ENCODE measurements at regions not wholly inside any gene's neighbourhood (a gene's known extent, or its start where the extent isn't known, plus 50 kb on each side); places are given as distances from the start of the nearest gene placed in this dataset.
"Not testable (repeated sequence)": the region's sequence is repeated elsewhere in the genome, so short reads cannot be mapped to it uniquely, and the experiment has no call there.

- Histone ChIP-seq H3K4me3 (ENCODE audit: control insufficient read depth in 1 of 7, extremely low read depth in 1 of 7, insufficient read depth in 4 of 7, low read depth in 2 of 7, low read length in 6 of 7) (no peak overlapping the region), H3K9me3 (ENCODE audit: control extremely low read depth in 1 of 5, control insufficient read depth in 4 of 5, insufficient read depth in 2 of 5, low read depth in 1 of 5, low read length in 4 of 5) (no peaks in the 10 kb centered on the region), H3K4me1 (ENCODE audit: control extremely low read depth in 1 of 4, control insufficient read depth in 4 of 4, insufficient read depth in 4 of 4, low read length in 3 of 4) (no peaks in the 10 kb centered on the region), H3K36me3 (ENCODE audit: control insufficient read depth in 4 of 4, insufficient read depth in 4 of 4, low read length in 3 of 4) (no peaks in the 10 kb centered on the region), H3K27ac (ENCODE audit: insufficient read depth in 1 of 2, low read depth in 1 of 2, low read length in 2 of 2, poor library complexity in 1 of 2, severe bottlenecking in 2 of 2) (no peak overlapping the region), H3K27me3 (replicated peaks in 2 of 5; ENCODE audit: control insufficient read depth in 4 of 5, insufficient read depth in 5 of 5, low read length in 4 of 5) (no peaks in the 10 kb centered on the region)
- ChIA-PET POLR2A (no interaction called here), CTCF (no interaction called here)
- no peak for DNase-seq
- WGBS (ENCODE audit: insufficient coverage): 100% methylated on average over 2 of the region's 2 CpGs
Measured at GRCh38 chr3:4077950-4078349, 225.2 kb upstream of the SETMAR start.

GRCh38 chr3:4078903-4079302 is 224.3 kb upstream of the SETMAR start:
- POLR2A ChIA-PET: no interaction called here
- H3K27me3 ChIP-seq (replicated peaks in 2 of 5; ENCODE audit: control insufficient read depth in 4 of 5, insufficient read depth in 5 of 5, low read length in 4 of 5): no peaks in the 10 kb centered on the region
- no peak for DNase-seq
- no peaks in the 10 kb centered on the region for H3K9me3 ChIP-seq (ENCODE audit: control extremely low read depth in 1 of 5, control insufficient read depth in 4 of 5, insufficient read depth in 2 of 5, low read depth in 1 of 5, low read length in 4 of 5)
- no peak overlapping the region for H3K27ac ChIP-seq (ENCODE audit: insufficient read depth in 1 of 2, low read depth in 1 of 2, low read length in 2 of 2, poor library complexity in 1 of 2, severe bottlenecking in 2 of 2)
- H3K4me3 ChIP-seq (ENCODE audit: control insufficient read depth in 1 of 7, extremely low read depth in 1 of 7, insufficient read depth in 4 of 7, low read depth in 2 of 7, low read length in 6 of 7): no peak overlapping the region
- 98% methylated on average over 5 of the region's 8 CpGs for WGBS (ENCODE audit: insufficient coverage)
- H3K4me1 ChIP-seq (ENCODE audit: control extremely low read depth in 1 of 4, control insufficient read depth in 4 of 4, insufficient read depth in 4 of 4, low read length in 3 of 4): no peaks in the 10 kb centered on the region
- H3K36me3 ChIP-seq (ENCODE audit: control insufficient read depth in 4 of 4, insufficient read depth in 4 of 4, low read length in 3 of 4): no peaks in the 10 kb centered on the region
- CTCF ChIA-PET: no interaction called here

GRCh38 chr3:4079339-4080195 is 223.6 kb upstream of the SETMAR start:
- no peak overlapping the region for H3K4me3 ChIP-seq (ENCODE audit: control insufficient read depth in 1 of 7, extremely low read depth in 1 of 7, insufficient read depth in 4 of 7, low read depth in 2 of 7, low read length in 6 of 7)
- POLR2A ChIA-PET: no interaction called here
- WGBS (ENCODE audit: insufficient coverage): 94% methylated on average over 2 of the region's 6 CpGs
- CTCF ChIA-PET: interaction anchor here (1.1 kb wide), 1 partner anchor 27 kb away, joined by 4 read pairs; no protein-coding TSS in a partner anchor
- no peak overlapping the region for H3K27ac ChIP-seq (ENCODE audit: insufficient read depth in 1 of 2, low read depth in 1 of 2, low read length in 2 of 2, poor library complexity in 1 of 2, severe bottlenecking in 2 of 2)
- H3K27me3 ChIP-seq (replicated peaks in 2 of 5; ENCODE audit: control insufficient read depth in 4 of 5, insufficient read depth in 5 of 5, low read length in 4 of 5): no peaks in the 10 kb centered on the region
- H3K4me1 ChIP-seq (ENCODE audit: control extremely low read depth in 1 of 4, control insufficient read depth in 4 of 4, insufficient read depth in 4 of 4, low read length in 3 of 4): no peaks in the 10 kb centered on the region
- H3K36me3 ChIP-seq (ENCODE audit: control insufficient read depth in 4 of 4, insufficient read depth in 4 of 4, low read length in 3 of 4): no peaks in the 10 kb centered on the region
- no peak for DNase-seq
- H3K9me3 ChIP-seq (ENCODE audit: control extremely low read depth in 1 of 5, control insufficient read depth in 4 of 5, insufficient read depth in 2 of 5, low read depth in 1 of 5, low read length in 4 of 5): no peaks in the 10 kb centered on the region

- POLR2A ChIA-PET: interaction anchor here (0.6 kb wide), 1 partner anchor 1072 kb away, joined by 3 read pairs; no protein-coding TSS in a partner anchor
- H3K4me3 ChIP-seq (ENCODE audit: control insufficient read depth in 1 of 7, extremely low read depth in 1 of 7, insufficient read depth in 4 of 7, low read depth in 2 of 7, low read length in 6 of 7): no peak overlapping the region
- H3K4me1 ChIP-seq (ENCODE audit: control extremely low read depth in 1 of 4, control insufficient read depth in 4 of 4, insufficient read depth in 4 of 4, low read length in 3 of 4): no peaks in the 10 kb centered on the region
- no peaks in the 10 kb centered on the region for H3K9me3 ChIP-seq (ENCODE audit: control extremely low read depth in 1 of 5, control insufficient read depth in 4 of 5, insufficient read depth in 2 of 5, low read depth in 1 of 5, low read length in 4 of 5)
- no peak overlapping the region for H3K27ac ChIP-seq (ENCODE audit: insufficient read depth in 1 of 2, low read depth in 1 of 2, low read length in 2 of 2, poor library complexity in 1 of 2, severe bottlenecking in 2 of 2)
- no peaks in the 10 kb centered on the region for H3K27me3 ChIP-seq (replicated peaks in 2 of 5; ENCODE audit: control insufficient read depth in 4 of 5, insufficient read depth in 5 of 5, low read length in 4 of 5)
- no peaks in the 10 kb centered on the region for H3K36me3 ChIP-seq (ENCODE audit: control insufficient read depth in 4 of 4, insufficient read depth in 4 of 4, low read length in 3 of 4)
- no peak for DNase-seq
- CTCF ChIA-PET: no interaction called here
- 94% methylated on average over 5 of the region's 9 CpGs for WGBS (ENCODE audit: insufficient coverage)
Measured at GRCh38 chr3:4083225-4084015, 219.7 kb upstream of the SETMAR start.

- ChIA-PET POLR2A (interaction anchor here (0.6 kb wide), 1 partner anchor 1073 kb away, joined by 3 read pairs; no protein-coding TSS in a partner anchor), CTCF (no interaction called here)
- H3K4me1 ChIP-seq (ENCODE audit: control extremely low read depth in 1 of 4, control insufficient read depth in 4 of 4, insufficient read depth in 4 of 4, low read length in 3 of 4): no peaks in the 10 kb centered on the region
- no peak overlapping the region for H3K4me3 ChIP-seq (ENCODE audit: control insufficient read depth in 1 of 7, extremely low read depth in 1 of 7, insufficient read depth in 4 of 7, low read depth in 2 of 7, low read length in 6 of 7)
- H3K27me3 ChIP-seq (replicated peaks in 2 of 5; ENCODE audit: control insufficient read depth in 4 of 5, insufficient read depth in 5 of 5, low read length in 4 of 5): no peaks in the 10 kb centered on the region
- no peak overlapping the region for H3K27ac ChIP-seq (ENCODE audit: insufficient read depth in 1 of 2, low read depth in 1 of 2, low read length in 2 of 2, poor library complexity in 1 of 2, severe bottlenecking in 2 of 2)
- H3K9me3 ChIP-seq (ENCODE audit: control extremely low read depth in 1 of 5, control insufficient read depth in 4 of 5, insufficient read depth in 2 of 5, low read depth in 1 of 5, low read length in 4 of 5): no peaks in the 10 kb centered on the region
- no peak for DNase-seq
- no peaks in the 10 kb centered on the region for H3K36me3 ChIP-seq (ENCODE audit: control insufficient read depth in 4 of 4, insufficient read depth in 4 of 4, low read length in 3 of 4)
Measured at GRCh38 chr3:4084271-4084670, 218.9 kb upstream of the SETMAR start.

GRCh38 chr3:4086662-4087061 is 216.5 kb upstream of the SETMAR start:
- H3K4me3 ChIP-seq (ENCODE audit: control insufficient read depth in 1 of 7, extremely low read depth in 1 of 7, insufficient read depth in 4 of 7, low read depth in 2 of 7, low read length in 6 of 7); H3K27ac ChIP-seq (ENCODE audit: insufficient read depth in 1 of 2, low read depth in 1 of 2, low read length in 2 of 2, poor library complexity in 1 of 2, severe bottlenecking in 2 of 2); H3K36me3 ChIP-seq (ENCODE audit: control insufficient read depth in 4 of 4, insufficient read depth in 4 of 4, low read length in 3 of 4); DNase-seq; H3K9me3 ChIP-seq (ENCODE audit: control extremely low read depth in 1 of 5, control insufficient read depth in 4 of 5, insufficient read depth in 2 of 5, low read depth in 1 of 5, low read length in 4 of 5); H3K4me1 ChIP-seq (ENCODE audit: control extremely low read depth in 1 of 4, control insufficient read depth in 4 of 4, insufficient read depth in 4 of 4, low read length in 3 of 4); H3K27me3 ChIP-seq (replicated peaks in 2 of 5; ENCODE audit: control insufficient read depth in 4 of 5, insufficient read depth in 5 of 5, low read length in 4 of 5); CTCF ChIA-PET; POLR2A ChIA-PET: not testable (repeated sequence)
- 100% methylated on average over 2 of the region's 3 CpGs for WGBS (ENCODE audit: insufficient coverage)

- POLR2A ChIA-PET: no interaction called here
- Histone ChIP-seq H3K27ac (ENCODE audit: insufficient read depth in 1 of 2, low read depth in 1 of 2, low read length in 2 of 2, poor library complexity in 1 of 2, severe bottlenecking in 2 of 2) (no peak overlapping the region), H3K4me1 (ENCODE audit: control extremely low read depth in 1 of 4, control insufficient read depth in 4 of 4, insufficient read depth in 4 of 4, low read length in 3 of 4) (no peaks in the 10 kb centered on the region), H3K27me3 (replicated peaks in 2 of 5; ENCODE audit: control insufficient read depth in 4 of 5, insufficient read depth in 5 of 5, low read length in 4 of 5) (no peaks in the 10 kb centered on the region), H3K36me3 (ENCODE audit: control insufficient read depth in 4 of 4, insufficient read depth in 4 of 4, low read length in 3 of 4) (no peaks in the 10 kb centered on the region), H3K9me3 (ENCODE audit: control extremely low read depth in 1 of 5, control insufficient read depth in 4 of 5, insufficient read depth in 2 of 5, low read depth in 1 of 5, low read length in 4 of 5) (no peaks in the 10 kb centered on the region), H3K4me3 (ENCODE audit: control insufficient read depth in 1 of 7, extremely low read depth in 1 of 7, insufficient read depth in 4 of 7, low read depth in 2 of 7, low read length in 6 of 7) (no peak overlapping the region)
- DNase-seq: no peak
- CTCF ChIA-PET: no interaction called here
Measured at GRCh38 chr3:4091786-4092185, 211.4 kb upstream of the SETMAR start.
